HG02885 (cell line): ENCODE measurements at regions not wholly inside any gene's neighbourhood (a gene's known extent, or its start where the extent isn't known, plus 50 kb on each side); places are given as distances from the start of the nearest gene placed in this dataset.
"Not testable (repeated sequence)": the region's sequence is repeated elsewhere in the genome, so short reads cannot be mapped to it uniquely, and the experiment has no call there.

Source experiments
- ATAC-seq: cut with Tn5 transposase; IDR thresholded peaks from one replicate; pipeline ENCODE4 v1.9.1; 2021; ENCODE audit warnings: mild to moderate bottlenecking; ENCODE audit not compliant: unreplicated experiment, poor library complexity

DNA sequence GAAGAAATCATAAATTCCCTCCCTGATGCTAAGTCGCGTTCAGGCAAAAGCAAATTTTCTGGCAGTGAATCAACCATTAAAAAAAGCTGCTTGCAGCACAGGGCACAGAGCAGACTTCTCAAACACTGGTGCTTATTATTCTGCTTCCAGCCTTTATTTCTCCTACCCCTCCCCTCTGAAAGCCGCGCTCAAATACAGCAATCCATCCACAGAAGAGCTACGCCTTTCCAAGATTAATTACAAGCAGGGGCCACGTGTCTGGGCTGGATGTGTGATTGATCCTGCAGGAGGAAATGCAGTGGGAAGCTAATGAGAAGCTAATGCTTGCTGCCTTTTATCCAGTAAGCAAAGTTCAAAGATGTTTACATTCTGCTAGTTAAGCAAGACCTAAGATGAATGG, 134.9 kb upstream of the TOPAZ1 start:
- ATAC-seq = no peak

DNA sequence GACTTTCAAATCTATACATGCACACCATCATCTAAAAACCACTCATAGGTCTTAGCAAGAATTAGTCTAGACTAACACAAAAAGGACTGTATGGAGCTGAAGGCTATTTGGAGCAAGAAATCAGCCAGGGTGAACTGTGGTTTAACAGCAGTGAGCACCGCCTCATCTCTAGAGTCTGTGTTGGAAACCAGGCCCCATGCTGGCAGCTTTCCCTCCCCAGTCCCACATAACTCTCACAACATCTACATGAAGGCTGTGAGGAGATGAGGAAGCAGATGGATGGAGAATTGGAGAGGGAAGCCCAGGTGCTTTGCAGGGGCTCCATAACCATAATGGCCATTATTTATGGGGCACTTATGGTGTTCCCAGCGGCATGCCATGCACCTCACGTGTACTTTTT, 133.2 kb upstream of the TOPAZ1 start:
- no peak for ATAC-seq

DNA sequence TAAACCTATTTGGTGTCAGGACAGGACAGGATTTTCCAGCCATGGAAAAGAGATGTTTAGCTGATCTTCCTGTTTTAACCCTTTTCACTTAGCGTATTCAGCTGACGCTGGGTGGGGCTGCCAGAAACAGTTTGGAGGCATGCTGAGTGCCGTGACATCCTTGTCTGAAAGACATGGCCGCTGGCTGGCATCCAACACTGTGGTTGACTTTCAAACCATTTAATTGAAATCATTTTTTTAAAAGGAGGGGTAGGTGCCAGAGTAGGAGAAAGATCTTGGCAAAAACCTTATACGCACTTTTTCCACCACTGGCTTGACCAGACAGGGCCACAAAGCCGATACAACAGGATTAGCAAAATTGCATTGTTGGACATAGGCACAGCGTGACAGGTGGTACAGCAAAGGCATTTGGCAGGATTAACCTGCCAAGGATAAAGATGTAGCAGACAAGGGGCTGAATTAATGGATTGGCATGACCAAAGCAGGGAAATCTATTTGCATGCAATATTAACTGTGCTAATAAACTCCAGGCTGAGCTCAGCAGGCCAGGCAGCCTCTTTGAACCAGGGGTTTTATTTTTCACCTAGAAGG, 131.8 kb upstream of the TOPAZ1 start:
- ATAC-seq = no peak

DNA sequence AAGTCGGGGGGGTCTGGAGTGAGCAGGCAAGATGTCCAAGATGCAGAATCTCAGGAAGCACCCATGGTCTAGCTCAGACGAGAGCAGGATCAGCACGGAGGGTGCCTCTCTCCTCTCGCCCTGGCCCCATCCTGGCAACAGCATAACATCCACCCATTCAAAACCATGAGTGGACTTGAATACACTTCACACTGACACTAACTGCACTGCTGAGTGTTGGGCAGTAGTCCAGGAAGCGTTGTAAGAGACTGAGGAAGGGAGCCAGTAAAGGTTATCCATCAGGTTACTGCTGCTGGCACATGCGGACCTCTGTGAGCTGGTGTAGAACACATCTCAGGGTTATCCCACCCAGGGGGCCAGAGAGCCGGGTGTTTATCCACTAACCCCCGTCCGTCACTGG, 131.0 kb upstream of the TOPAZ1 start:
- ATAC-seq = no peak

DNA sequence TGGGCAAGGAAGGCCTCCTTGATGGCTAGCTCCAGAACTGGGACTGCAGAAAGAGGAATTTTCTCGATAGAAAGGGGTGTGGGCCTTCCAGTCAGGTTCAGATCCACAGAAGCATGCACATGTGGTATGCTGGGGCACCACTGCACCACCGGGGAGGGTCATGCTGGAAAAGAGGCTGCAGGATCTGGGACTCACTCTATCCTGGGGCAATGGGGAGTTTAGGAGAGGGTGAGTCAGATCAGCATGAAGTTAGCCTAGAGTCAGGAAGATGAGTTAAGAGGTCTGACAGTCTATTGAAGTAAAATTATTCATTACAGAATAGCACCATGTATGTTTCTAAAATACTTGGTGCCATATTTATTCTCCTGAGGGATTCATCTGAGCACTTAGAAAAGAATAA, 130.2 kb upstream of the TOPAZ1 start:
- ATAC-seq = no peak

DNA sequence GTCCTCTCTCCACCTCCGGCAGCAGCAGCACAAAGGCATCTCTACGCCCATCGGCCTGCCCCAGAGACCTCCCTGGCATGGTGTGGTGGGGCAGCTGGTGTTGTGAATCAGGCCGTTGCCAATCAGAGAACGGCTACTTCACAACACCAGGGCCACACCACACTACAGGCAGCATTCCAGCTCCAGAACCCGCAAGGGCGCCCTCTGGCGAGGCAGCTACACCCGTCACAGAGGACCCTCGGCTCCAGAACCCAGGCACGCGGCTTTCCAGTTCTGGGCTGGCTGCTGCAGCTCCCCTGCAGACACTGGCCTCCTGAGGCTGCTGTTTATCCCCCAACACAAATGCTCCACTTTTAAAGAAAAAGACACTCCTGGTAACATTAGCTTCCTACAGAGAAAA, 127.5 kb upstream of the TOPAZ1 start:
- ATAC-seq = no peak

DNA sequence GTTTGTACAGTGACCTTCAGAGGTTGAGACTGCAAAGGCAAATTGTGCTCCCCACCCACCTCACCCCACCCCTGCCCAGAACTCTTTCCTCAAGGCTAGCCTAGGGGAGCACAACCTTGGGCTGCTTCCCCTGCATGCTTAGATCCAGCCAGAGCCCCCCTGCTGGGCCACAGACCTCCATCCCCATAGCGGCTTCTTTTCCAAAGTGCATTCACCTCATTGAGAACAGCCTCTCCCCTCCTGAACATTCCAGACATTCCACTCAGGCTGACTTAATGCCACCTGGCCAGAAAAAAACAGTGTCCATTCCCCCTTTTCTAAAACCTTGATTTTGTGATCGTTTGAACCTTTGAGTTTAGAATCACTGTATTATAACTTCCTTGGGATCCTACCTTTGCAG, 124.4 kb upstream of the TOPAZ1 start:
- no peak for ATAC-seq

DNA sequence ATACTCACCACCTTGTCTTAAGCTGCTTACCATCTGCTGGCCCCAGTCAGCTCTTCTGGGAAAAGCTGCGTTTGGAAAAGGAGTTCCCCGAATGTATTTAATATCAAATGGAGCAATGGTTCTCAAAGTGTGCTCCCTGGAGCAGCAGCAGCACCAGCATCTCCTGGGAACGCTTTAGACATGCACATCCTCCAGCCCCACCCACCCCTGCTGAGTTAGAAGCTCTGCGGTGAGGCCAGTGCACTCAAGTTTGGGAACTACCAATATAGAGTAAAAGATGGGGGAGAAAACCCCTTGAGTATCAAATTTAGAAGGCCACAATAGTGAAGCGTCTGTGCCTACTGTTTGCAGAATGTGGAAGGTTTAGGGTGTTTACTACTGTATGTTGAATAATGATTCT, 124.0 kb upstream of the TOPAZ1 start:
- ATAC-seq = no peak

DNA sequence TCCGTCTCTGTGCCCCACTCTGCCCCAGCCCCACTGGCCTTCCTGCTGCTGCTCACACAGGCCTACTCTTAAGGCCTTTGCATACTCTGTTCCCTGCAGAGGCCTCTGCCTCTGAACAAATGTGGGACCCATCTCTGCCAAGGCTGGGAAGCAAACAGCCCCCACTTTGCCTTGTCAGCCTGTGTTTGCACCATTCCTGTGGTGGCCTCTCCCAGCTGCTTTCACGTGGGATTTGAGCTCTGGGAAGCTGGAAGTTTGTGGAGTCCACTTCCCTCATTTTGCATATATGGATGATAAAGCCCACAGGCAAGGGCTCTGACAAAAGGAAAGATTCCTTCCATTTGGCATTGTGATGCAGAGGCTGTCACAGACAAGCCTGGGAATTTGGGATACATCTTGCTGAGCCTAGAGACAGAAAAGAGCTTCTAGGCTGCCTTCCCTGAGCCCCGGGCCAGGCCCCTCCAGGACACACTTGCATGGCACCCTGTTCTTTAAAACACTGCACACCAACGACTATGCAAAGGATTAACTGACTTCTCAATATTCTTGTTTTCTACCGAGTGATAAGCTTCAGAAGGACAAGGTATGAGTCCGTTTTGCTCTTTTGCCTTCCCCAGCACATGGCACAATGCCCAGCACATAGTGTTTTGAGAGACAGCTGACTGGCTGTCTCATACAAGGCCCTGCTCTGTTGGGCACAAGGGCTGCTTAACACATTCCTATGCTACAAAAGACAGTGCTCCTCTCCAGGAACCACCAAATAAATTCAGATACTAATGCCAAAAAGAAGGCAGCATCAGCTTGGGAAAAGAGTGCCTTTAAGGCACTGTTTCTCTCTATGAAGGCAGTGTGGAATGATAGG, 120.7 kb upstream of the TOPAZ1 start:
- ATAC-seq = no peak

DNA sequence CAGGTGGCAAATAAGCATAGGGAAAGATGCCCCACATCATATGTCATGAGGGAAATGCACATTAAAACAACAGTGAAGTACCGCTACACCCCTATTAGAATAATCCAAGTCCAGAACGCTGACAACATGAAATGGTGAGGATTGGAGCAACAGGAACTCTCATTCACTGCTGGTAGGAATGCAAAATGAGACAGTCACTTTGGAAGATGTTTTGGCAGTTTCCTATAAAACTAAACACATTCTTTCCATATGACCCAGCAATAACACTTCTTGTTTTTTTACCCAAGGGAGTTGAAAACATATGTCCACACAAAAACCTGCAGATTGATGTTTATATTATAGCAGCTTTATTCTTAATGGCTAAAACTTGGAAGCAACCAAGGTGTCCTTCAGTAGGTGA, 116.4 kb upstream of the TOPAZ1 start:
- no peak for ATAC-seq

DNA sequence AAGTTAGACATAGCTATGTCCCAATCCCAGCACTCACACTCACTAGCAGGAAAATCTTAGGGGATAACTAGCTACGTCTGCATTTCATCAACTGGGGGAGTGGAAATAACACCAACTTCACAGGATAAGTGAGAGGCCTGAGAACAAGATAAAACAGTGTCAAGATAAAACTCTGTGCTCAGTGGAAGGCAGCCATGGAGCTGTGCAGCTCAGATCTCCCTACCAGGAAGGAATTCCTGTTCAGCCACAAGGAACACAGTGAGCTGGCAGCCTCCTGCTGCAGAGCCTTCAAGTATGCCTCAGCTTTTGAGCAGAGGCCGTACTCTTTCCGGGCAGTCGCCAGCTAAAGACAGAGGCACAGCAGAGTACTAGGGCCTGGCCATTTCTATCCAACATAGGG, 115.8 kb upstream of the TOPAZ1 start:
- no peak for ATAC-seq

DNA sequence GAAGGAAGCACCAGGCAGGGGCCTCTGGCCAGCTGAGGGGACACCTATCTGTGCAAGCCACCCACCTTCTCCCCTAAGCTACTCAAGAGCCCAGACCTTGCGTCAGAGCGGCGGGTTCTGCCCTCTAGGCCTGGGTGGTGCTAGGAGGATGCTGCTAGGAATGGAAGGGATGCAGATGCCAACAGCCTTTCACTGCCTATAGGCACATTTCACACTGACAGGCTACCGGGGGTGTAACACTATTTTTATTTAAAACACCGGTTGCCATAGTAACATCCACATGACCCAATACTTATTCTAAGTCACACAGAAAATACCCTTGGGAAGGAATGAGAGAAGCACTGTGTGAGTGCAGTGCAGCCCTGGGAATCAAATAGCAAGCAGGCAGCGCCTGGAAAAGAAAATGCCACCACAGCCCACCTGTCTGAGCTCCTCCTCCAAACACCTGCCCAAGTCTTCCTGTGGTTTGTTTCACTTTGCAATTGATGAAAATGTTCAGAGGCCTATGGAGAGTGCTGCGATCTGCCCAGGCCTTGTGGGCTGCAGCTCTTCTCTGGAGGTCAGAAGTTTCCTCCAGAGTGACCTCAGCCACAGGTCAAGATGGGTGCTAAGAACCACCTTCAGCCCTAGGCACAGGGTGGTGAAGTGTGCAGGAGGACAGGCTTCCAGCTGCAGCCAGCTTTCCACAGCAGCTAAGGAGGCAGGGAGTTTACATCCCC, 113.5 kb upstream of the TOPAZ1 start:
- no peak for ATAC-seq

DNA sequence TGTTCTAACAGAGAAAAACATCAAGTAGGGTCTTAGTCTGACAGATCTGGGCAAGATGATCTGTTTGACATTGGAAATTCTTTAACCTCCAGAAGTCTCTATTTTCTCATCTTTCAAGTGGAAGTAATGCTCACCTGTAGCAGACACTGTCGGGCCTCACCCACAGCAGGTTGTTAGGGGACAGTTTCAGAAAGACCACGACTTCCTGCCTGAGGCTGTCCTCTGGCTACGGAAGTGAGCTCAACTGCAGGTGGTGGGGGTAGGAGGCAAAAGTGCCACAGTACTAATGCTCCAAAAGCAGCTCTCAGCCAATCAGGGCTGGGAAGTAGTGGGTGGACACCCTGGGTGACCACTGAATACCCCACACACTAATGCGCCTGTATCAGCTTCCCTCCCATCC, 111.4 kb upstream of the TOPAZ1 start:
- peak; percentile 56 for ATAC-seq

DNA sequence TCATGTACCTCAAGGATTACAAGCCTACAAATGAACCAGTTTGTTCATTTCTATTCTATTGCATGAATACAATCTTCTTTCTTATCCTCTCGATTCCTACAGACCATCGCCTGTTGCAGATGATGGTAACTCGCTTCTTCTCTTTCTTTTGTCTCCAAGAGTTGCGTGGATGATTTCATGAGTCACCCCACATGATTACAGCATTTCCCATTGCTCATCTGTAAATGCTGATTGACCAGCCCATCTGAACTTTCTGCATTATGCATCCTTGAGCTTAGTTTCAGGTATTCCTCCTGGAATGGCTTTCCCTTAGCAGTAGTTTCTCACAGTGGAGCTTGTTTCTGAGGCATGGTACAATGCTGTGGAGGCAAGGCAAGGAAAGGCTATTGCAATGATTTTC, 109.6 kb upstream of the TOPAZ1 start:
- no peak for ATAC-seq

DNA sequence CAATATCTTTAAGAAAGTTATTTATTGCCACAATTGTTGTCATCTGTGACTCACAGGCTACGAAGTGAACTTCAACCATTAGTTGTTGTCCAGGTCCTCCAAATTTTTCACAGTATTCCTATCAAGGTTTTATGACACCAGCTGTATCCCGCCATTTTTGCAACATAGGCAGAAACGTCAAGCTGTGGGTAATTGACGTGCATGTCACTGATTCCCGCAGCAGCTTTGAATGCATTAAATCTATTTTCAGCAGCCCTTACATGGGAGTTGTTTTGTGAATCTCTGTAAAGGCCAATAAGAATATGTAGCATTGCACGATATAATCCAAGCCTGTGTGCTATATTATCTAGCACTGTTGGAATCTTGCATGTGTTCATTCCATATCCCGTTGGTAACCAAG, 109.1 kb upstream of the TOPAZ1 start:
- ATAC-seq = no peak

DNA sequence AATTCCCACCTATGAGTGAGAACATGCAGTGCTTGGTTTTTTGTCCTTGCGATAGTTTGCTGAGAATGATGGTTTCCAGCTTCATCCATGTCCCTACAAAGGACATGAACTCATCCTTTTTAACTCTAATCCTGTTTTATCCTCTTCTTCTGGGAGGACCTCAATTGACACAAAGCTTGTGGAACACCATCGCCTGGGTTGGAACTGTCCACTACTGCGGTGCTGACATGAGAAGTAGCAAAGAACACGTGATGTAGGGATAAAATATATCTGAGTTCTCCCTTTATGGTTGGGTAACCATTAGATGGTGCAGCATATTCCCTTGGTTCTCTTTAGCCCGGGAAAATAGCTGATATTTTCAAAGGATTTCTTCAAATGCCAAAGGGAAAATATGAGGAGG, 105.3 kb upstream of the TOPAZ1 start:
- ATAC-seq = no peak

DNA sequence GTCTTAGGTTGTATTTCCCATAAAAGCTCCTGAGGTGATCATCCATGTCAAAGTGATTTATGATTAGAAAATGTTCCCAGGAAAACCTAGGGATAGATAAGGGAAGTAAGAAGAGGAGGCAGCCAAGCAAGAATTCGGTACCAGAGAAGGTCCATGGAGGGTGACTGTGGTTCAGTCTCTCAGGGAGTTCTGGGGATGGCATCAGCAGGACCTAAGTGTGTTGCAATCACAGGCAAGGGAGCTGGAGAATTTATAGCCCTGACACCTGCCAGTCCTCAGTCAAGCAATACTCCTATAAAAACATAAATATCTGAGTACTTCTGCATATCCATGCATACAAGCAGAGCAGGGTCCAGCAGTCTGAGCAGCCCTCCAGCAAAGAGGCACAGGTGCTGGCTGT, 95.6 kb upstream of the TOPAZ1 start:
- no peak for ATAC-seq

DNA sequence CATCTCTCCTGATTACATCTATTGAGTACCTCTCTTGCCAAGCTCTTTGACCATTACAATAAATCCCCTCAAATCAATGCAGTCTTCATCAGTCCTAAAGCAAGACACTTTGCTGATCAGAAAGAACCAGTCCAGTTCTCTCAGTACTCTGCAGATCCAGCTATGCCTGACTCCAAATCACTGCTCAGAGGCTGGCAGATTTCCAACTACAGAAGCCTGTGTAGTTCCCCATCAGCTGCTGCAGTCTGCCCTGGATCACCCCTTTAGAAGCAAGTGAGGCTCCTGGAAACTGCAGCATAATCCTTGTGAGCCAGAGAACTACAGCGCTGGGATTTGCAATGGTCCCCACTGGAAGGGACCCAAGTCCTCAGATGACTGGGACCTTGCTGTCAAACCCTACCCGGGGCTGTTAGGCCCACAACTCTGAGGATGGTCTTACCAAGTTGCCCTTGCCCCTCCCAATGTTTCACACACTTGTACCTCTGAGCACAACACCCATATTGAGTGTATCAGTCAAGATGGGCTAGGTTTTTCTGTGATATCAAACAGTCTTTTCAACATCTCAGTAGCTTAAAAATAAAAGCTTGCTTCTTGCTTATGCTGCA, 81.9 kb upstream of the TOPAZ1 start:
- no peak for ATAC-seq

DNA sequence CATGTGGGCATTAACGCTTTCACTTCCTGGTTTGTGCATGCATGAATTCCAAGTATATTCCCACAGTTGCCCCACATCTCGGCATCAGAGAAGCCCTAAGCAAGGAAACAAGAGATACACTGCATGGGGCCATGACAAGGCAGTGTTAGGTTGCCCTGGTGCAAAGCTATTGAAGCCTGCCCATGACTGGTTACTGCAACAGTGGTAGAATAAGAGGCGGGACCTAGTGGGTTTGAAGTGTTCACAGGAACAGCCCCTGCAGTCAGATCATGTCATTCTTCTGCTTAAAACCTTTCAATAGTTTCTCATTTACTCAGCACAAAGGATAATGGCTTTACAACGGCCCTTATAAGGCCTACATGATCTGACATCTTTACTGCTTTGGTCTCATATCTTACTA, 80.9 kb upstream of the TOPAZ1 start:
- ATAC-seq = no peak

DNA sequence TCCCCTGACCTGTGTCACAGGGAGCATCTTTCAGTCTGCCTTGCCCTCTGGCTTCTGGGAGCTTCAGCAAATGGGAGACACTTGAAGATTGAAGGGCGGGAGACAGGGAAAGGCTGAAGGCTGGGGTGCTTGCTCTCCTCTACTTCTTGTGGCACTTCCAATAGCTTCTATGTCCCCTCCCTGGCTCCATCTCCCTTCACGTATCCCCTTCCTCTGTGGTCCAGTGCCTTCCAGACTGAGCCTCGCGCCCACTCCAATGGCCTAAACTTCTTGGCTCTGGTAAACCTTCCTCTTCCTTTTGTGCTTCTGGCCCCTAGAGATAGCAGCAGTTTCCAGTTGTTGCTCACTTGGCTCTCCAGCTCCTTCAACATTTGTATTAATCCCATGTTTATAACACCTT, 69.8 kb upstream of the TOPAZ1 start:
- no peak for ATAC-seq

DNA sequence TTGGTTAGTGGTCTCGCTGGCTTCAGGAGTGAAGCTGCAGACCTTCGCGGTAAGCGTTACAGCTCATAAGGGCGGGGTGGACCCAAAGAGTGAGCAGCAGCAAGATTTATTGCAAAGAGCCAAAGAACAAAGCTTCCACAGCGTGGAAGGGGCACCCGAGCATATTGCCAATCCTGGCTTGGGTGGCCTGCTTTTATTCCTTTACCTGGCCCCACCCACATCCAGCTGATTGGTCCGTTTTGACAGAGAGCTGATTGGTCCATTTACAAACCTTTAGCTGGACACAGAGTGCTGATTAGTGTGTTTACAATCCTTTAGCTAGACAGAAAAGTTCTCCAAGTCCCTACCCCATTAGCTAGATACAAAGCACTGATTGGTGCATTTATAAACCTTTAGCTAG, 69.0 kb upstream of the TOPAZ1 start:
- not testable (repeated sequence) for ATAC-seq
